GM12878 (cell line): ENCODE measurements at regions not wholly inside any gene's neighbourhood (a gene's known extent, or its start where the extent isn't known, plus 50 kb on each side); places are given as distances from the start of the nearest gene placed in this dataset.

Experiments used
- ATAC-seq: fragments of 200-7000 bp; cut with Tn5 transposase; 3 replicates; pipeline ENCODE4 v1.9.1; 2020; ENCODE audit warnings: mild to moderate bottlenecking, moderate library complexity
- BruUV-seq: library from RNA; stranded (reverse); fragments of 400-500 nt; replicated peaks from 2 replicates; lab custom pipeline; 2021; lab: Mats Ljungman, UMichigan
- CTCF ChIA-PET: fragments of 300-600 bp; sonication (Branson Sonifier 250); formaldehyde crosslinking; extraction: SDS; loops from one replicate; lab custom pipeline; 2021; ENCODE audit warnings: inconsistent platforms; lab: Yijun Ruan, JAX
- POLR2A ChIA-PET: fragments of 350-600 bp; formaldehyde crosslinking; extraction: SDS; loops from one replicate; lab custom pipeline; 2021; ENCODE audit warnings: inconsistent platforms; lab: Charles Lee
- RAD21 ChIA-PET: fragments of 300-600 bp; sonication (Branson Sonifier 250); formaldehyde crosslinking; loops from one replicate; lab custom pipeline; 2023; ENCODE audit warnings: antibody characterized with exemption; ENCODE audit not compliant: unreplicated experiment; lab: Charles Lee
- SMC1A ChIA-PET: fragments of 300-600 bp; sonication (Branson Sonifier 250); formaldehyde crosslinking; loops from one replicate; lab custom pipeline; 2023; ENCODE audit not compliant: unreplicated experiment, uncharacterized antibody; lab: Charles Lee
- DNase-seq: peaks from one replicate; pipeline ENCODE4 v3.0.0-alpha.2; 2011; ENCODE audit warnings: low read depth, low spot score
- FAIRE-seq: peaks from 3 replicates; lab custom pipeline; 2011; peaks lifted over from hg19 to GRCh38; lab: Jason Lieb, UNC
- H2AFZ ChIP-seq: 2 replicates; pipeline ENCODE4 v1.6.0; 2011; ENCODE audit warnings: low read depth, low read length, control low read depth; ENCODE audit not compliant: control insufficient read depth
- H3K27ac ChIP-seq: 2 replicates; pipeline ENCODE4 v1.5.1; 2011; ENCODE audit warnings: control low read depth; ENCODE audit not compliant: control insufficient read depth, insufficient read depth
- H3K27me3 ChIP-seq, 2 experiments: replicated peaks in 1 of 2; 2 replicates each; pipeline versions ENCODE4 v1.6.0 to v1.6.1; 2011; ENCODE audit warnings: low read length in 1 of 2; ENCODE audit not compliant: control insufficient read depth in 2 of 2, insufficient read depth in 2 of 2
- H3K36me3 ChIP-seq, 2 experiments: 2 replicates each; pipeline ENCODE4 v1.5.1; 2011; ENCODE audit warnings: low read length in 1 of 2; ENCODE audit not compliant: control insufficient read depth in 2 of 2, insufficient read depth in 2 of 2
- H3K4me1 ChIP-seq: 2 replicates; pipeline ENCODE4 v1.6.1; 2011; ENCODE audit warnings: mild to moderate bottlenecking, low read length, moderate library complexity, mixed read lengths; ENCODE audit not compliant: control insufficient read depth, insufficient read depth
- H3K4me2 ChIP-seq: 2 replicates; pipeline ENCODE4 v1.6.0; 2011; ENCODE audit warnings: control low read depth; ENCODE audit not compliant: control insufficient read depth, insufficient read depth
- H3K4me3 ChIP-seq: fragments of 200-600 bp; sonication (generic); 2 replicates; pipeline ENCODE4 v1.5.1; 2016
- H3K79me2 ChIP-seq: 2 replicates; pipeline ENCODE4 v1.6.0; 2011; ENCODE audit warnings: low read length; ENCODE audit not compliant: control insufficient read depth, insufficient read depth
- H3K9ac ChIP-seq: 2 replicates; pipeline ENCODE4 v1.8.0; 2011; ENCODE audit warnings: low read length, control low read depth, mixed read lengths; ENCODE audit not compliant: control insufficient read depth, insufficient read depth
- H3K9me3 ChIP-seq: replicated peaks from 3 replicates; pipeline ENCODE4 v1.5.1; 2011; ENCODE audit warnings: mild to moderate bottlenecking, low read length; ENCODE audit not compliant: control insufficient read depth, insufficient read depth
- H4K20me1 ChIP-seq: 2 replicates; pipeline ENCODE4 v1.6.0; 2011; ENCODE audit not compliant: control insufficient read depth, insufficient read depth
- MXI1 ChIP-seq: fragments of 150-350 bp; IDR thresholded peaks from 2 replicates; pipeline ENCODE4 v1.6.1; 2011; ENCODE audit warnings: low read depth, mild to moderate bottlenecking, inconsistent platforms, low read length, improper control_type of control experiment
- POLR2A ChIP-seq: IDR thresholded peaks from 2 replicates; pipeline ENCODE4 v1.6.1; 2011; ENCODE audit warnings: low read depth, mild to moderate bottlenecking, low read length
- RUNX3 ChIP-seq: IDR thresholded peaks from 2 replicates; pipeline ENCODE4 v1.6.1; 2012; ENCODE audit warnings: low read length, inconsistent platforms
- STAT1 ChIP-seq: fragments of 450-650 bp; conservative IDR thresholded peaks from 2 replicates; pipeline ENCODE4 v1.6.1; 2014; ENCODE audit warnings: antibody characterized with exemption, mild to moderate bottlenecking
- WGBS: methylation state at CpG from one replicate; pipeline ENCODE4 v1.1.6; 2016; ENCODE audit warnings: low lambda C conversion rate; ENCODE audit not compliant: insufficient replicate concordance, insufficient coverage; ENCODE audit errors: missing lambda C conversion rate; 5-methylcytosine and 5-hydroxymethylcytosine counted together
- in situ Hi-C: fragments of 300-500 bp; cut with MboI; formaldehyde crosslinking; loops from 9 replicates; pipeline ENCODE4 v1.14.3; 2018; ENCODE audit warnings: mixed read lengths
- intact Hi-C: fragments of 100-400 bp; cut with micrococcal nuclease; formaldehyde crosslinking; loops from one replicate; pipeline ENCODE4 v1.14.2; 2022; ENCODE audit not compliant: unreplicated experiment
- TF ChIP-seq, protein P1 (sequence below): fragments of 450-650 bp; formaldehyde crosslinking; IDR thresholded peaks from 2 replicates; pipeline ENCODE4 v1.4.0; 2020; ENCODE audit warnings: mild to moderate bottlenecking, moderate library complexity

DNA sequence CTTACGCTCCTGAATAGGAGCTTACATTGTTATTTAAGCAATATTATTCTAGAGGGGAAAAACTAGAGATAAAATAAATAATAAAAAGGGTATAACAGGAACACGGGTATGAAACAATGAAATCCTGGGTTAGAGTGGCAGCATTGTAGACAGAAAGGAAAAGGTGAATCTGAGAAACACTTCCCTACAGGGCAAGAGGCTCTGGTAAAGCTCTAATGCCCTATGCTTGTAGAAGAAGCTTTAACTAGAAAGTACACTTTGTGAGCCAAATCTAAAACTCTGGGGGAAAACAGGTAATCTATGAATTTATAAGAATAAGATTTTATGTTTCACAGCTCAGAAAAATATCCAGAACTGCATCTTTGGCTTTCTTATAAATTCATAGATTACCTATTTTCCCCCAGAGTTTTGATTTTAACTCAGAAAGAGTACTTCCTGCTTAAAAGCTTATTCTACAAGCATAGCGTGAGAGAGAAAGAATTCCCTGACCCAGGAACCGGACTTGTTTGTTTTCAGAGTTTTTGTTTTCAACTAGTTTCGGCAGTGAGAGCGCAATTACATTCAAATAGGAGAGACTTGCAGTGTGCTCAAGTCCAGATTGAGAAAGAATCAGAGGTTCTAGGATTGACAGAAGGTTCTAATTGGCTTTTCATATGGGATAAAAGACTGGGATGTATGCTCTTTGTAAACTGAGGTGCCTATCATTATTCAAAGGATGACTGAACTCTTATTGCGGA is 651.0 kb upstream of the RORB start:
- H3K27ac ChIP-seq, result no peak overlapping the region
- no peak for DNase-seq
- H3K9me3 ChIP-seq, result no peaks in the 10 kb centered on the region
- intact Hi-C loops, result no loop called here
- no peak for TF ChIP-seq RUNX3
- TF ChIP-seq STAT1, result no peak
- no peak for TF ChIP-seq POLR2A
- TF ChIP-seq, protein P1, sequence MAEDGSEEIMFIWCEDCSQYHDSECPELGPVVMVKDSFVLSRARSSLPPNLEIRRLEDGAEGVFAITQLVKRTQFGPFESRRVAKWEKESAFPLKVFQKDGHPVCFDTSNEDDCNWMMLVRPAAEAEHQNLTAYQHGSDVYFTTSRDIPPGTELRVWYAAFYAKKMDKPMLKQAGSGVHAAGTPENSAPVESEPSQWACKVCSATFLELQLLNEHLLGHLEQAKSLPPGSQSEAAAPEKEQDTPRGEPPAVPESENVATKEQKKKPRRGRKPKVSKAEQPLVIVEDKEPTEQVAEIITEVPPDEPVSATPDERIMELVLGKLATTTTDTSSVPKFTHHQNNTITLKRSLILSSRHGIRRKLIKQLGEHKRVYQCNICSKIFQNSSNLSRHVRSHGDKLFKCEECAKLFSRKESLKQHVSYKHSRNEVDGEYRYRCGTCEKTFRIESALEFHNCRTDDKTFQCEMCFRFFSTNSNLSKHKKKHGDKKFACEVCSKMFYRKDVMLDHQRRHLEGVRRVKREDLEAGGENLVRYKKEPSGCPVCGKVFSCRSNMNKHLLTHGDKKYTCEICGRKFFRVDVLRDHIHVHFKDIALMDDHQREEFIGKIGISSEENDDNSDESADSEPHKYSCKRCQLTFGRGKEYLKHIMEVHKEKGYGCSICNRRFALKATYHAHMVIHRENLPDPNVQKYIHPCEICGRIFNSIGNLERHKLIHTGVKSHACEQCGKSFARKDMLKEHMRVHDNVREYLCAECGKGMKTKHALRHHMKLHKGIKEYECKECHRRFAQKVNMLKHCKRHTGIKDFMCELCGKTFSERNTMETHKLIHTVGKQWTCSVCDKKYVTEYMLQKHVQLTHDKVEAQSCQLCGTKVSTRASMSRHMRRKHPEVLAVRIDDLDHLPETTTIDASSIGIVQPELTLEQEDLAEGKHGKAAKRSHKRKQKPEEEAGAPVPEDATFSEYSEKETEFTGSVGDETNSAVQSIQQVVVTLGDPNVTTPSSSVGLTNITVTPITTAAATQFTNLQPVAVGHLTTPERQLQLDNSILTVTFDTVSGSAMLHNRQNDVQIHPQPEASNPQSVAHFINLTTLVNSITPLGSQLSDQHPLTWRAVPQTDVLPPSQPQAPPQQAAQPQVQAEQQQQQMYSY (CRISPR knock-in tag), result no peak
- TF ChIP-seq MXI1, result no peak
- TF ChIP-seq, all 136 proteins: peak for 0
- no peak overlapping the region for H3K4me3 ChIP-seq
- ChIA-PET SMC1A (interaction anchor here (0.9 to 1.0 kb wide), 2 partner anchors 23 to 429 kb away, joined by 3 read pairs; no protein-coding TSS in a partner anchor), CTCF (no interaction called here), POLR2A (no interaction called here), RAD21 (interaction anchor here (0.8 kb wide), 1 partner anchor 23 kb away, joined by 3 read pairs; no protein-coding TSS in a partner anchor)
- 33% methylated on average over 7 of the region's 7 CpGs for WGBS
- no peaks in the 10 kb centered on the region for H3K4me1 ChIP-seq
- no peaks in the 10 kb centered on the region for H3K27me3 ChIP-seq
- no peaks in the 10 kb centered on the region for H3K79me2 ChIP-seq
- no peak for ATAC-seq
- H3K9ac ChIP-seq, result no peak overlapping the region
- H3K36me3 ChIP-seq, result no peaks in the 10 kb centered on the region
- FAIRE-seq, result no peak
- in situ Hi-C loops, result no loop called here
- H2AFZ ChIP-seq, result no peak overlapping the region
- no peak overlapping the region for H3K4me2 ChIP-seq
- no TSS peak for BruUV-seq
- H4K20me1 ChIP-seq, result no peaks in the 10 kb centered on the region
